Osteocyte (in vitro differentiated cells): ENCODE measurements at regions not wholly inside any gene's neighbourhood (a gene's known extent, or its start where the extent isn't known, plus 50 kb on each side); places are given as distances from the start of the nearest gene placed in this dataset.

Experiments
- DNase-seq: peaks from one replicate; pipeline ENCODE4 v3.0.0; 2021; ENCODE audit warnings: mixed read lengths; ENCODE audit not compliant: unreplicated experiment; ENCODE audit errors: extremely low spot score
- H3K27ac Mint-ChIP-seq: one replicate; pipeline ENCODE4 v1.8.0; 2021; ENCODE audit warnings: mild to moderate bottlenecking, mixed read lengths; ENCODE audit not compliant: unreplicated experiment
- H3K27me3 Mint-ChIP-seq: one replicate; pipeline ENCODE4 v1.8.0; 2021; ENCODE audit warnings: mixed read lengths; ENCODE audit not compliant: unreplicated experiment
- H3K36me3 Mint-ChIP-seq: one replicate; pipeline ENCODE4 v1.8.0; 2021; ENCODE audit warnings: mixed read lengths; ENCODE audit not compliant: unreplicated experiment
- H3K4me1 Mint-ChIP-seq: one replicate; pipeline ENCODE4 v1.8.0; 2021; ENCODE audit warnings: mixed read lengths; ENCODE audit not compliant: unreplicated experiment
- H3K4me3 Mint-ChIP-seq: one replicate; pipeline ENCODE4 v1.8.0; 2021; ENCODE audit warnings: mild to moderate bottlenecking, moderate library complexity, mixed read lengths; ENCODE audit not compliant: unreplicated experiment
- H3K9me3 Mint-ChIP-seq: one replicate; pipeline ENCODE4 v1.8.0; 2021; ENCODE audit warnings: mixed read lengths; ENCODE audit not compliant: unreplicated experiment
- TF ChIP-seq, protein P1 (sequence below): fragments of 200-600 bp; sonication (generic); IDR thresholded peaks from 2 replicates; pipeline ENCODE4 v1.5.0; 2021; ENCODE audit warnings: antibody characterized with exemption, mild to moderate bottlenecking, moderate library complexity

DNA sequence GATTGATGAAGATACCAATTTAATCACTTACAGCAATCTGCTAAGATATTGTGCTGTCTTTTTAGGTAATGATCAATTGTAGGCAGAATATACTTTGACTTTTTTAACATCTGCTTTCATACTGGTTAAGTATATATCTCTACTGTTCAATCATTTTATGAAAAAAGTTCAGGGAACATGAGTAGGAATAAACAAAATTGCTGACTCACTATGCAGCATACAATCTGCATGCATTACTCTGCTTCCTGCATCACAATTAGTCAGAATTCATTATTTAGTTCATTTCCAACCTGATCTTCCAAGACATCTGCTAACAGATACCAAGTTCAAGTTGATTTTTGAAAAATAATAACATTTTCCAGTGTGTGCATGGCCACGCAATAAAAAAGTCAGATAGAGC lies 1430.4 kb upstream of the LRRTM1 start:
- H3K4me3 Mint-ChIP-seq = no peak overlapping the region
- peaks cover 24% of the 10 kb centered on the region for H3K9me3 Mint-ChIP-seq
- no peaks in the 10 kb centered on the region for H3K36me3 Mint-ChIP-seq
- H3K27me3 Mint-ChIP-seq = no peaks in the 10 kb centered on the region
- H3K4me1 Mint-ChIP-seq = no peaks in the 10 kb centered on the region
- no peak for DNase-seq
- H3K27ac Mint-ChIP-seq = no peak overlapping the region
- TF ChIP-seq, protein P1, sequence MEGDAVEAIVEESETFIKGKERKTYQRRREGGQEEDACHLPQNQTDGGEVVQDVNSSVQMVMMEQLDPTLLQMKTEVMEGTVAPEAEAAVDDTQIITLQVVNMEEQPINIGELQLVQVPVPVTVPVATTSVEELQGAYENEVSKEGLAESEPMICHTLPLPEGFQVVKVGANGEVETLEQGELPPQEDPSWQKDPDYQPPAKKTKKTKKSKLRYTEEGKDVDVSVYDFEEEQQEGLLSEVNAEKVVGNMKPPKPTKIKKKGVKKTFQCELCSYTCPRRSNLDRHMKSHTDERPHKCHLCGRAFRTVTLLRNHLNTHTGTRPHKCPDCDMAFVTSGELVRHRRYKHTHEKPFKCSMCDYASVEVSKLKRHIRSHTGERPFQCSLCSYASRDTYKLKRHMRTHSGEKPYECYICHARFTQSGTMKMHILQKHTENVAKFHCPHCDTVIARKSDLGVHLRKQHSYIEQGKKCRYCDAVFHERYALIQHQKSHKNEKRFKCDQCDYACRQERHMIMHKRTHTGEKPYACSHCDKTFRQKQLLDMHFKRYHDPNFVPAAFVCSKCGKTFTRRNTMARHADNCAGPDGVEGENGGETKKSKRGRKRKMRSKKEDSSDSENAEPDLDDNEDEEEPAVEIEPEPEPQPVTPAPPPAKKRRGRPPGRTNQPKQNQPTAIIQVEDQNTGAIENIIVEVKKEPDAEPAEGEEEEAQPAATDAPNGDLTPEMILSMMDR = no peak

DNA sequence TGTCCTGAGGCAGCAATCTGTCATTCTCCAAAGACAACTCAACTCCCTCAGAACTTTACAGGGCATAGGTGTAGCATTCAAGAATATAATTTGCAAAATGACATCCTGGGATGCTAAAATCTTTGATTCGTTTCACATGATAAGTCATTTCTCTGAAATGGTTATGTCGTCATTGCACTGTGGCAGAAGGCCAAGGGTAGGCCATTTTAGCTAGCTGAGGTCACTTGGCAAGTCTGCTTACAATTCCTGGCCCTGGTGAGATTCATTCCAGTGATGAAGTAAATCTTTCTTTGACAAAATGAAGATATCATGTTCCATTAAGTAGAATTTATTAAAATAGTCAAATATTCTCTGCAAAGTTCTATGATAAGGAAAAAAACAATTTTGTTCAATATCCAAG lies 1410.3 kb upstream of the LRRTM1 start:
- H3K4me1 Mint-ChIP-seq = no peaks in the 10 kb centered on the region
- TF ChIP-seq, protein P1 = no peak
- no peaks in the 10 kb centered on the region for H3K36me3 Mint-ChIP-seq
- no peak overlapping the region for H3K4me3 Mint-ChIP-seq
- no peak for DNase-seq
- peaks cover 35% of the 10 kb centered on the region for H3K9me3 Mint-ChIP-seq
- H3K27me3 Mint-ChIP-seq = no peaks in the 10 kb centered on the region
- H3K27ac Mint-ChIP-seq = no peak overlapping the region

DNA sequence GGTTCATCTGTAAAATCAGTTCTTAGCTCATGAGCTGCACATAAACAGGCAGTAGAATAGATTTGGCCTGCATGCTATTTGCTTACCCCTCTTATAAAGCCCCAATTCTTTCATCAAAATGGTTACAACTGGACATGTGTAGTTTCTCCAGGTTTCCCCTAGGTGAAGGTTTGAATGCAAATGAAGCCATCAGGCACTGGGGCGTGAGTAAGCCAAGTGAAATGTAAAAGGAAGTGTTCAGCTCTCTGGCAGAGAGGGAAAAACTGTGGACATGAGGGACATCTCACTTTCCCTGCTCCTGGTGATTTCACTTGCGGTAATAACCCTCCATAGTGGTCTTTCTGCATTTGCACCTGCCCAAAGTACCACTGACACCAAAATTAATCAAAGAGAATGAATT lies 1402.3 kb upstream of the LRRTM1 start:
- H3K36me3 Mint-ChIP-seq = no peaks in the 10 kb centered on the region
- H3K4me1 Mint-ChIP-seq = no peaks in the 10 kb centered on the region
- no peak overlapping the region for H3K4me3 Mint-ChIP-seq
- no peak for DNase-seq
- H3K9me3 Mint-ChIP-seq = peaks cover 13% of the 10 kb centered on the region
- TF ChIP-seq, protein P1 = no peak
- no peaks in the 10 kb centered on the region for H3K27me3 Mint-ChIP-seq
- H3K27ac Mint-ChIP-seq = no peak overlapping the region

DNA sequence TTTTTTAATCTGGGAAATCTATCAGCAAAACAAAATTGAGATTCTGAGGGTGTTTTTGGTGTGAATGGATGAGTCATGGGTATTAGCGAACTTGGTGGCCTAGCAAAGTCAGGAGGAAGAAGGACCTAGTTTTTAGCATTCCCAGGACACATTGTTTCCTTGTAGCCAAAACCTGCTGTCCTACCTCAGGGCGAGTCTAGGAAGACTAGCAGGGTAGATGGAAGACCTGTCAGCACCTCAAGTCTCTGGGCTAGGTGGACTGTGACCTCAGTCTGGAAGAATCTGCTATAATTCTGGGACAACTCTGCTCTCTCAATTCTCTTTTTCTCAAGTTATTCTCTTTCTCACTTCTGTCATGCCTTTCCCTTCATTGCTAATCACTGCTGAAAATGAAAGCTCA lies 1399.3 kb upstream of the LRRTM1 start:
- H3K27ac Mint-ChIP-seq = no peak overlapping the region

DNA sequence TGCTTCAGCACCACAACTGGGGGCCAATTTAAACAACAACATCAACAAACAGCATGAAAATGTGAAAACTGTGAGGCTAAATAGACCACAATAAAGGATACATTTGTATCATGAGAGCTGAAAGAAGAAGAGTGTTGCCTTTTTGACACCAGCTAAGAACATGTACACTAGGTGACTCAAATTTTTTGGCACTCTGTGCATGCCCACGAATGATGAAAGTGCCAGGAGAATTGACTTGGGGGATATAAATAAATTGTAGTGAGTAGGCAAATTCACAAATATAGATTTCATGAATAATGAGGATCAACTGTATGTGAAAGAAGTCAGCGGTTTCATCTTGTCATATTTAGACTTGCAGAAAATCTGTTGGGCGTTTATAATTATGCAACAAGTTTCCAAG lies 1388.0 kb upstream of the LRRTM1 start:
- Mint-ChIP-seq H3K4me1 (no peaks in the 10 kb centered on the region), H3K4me3 (no peak overlapping the region), H3K27ac (no peak overlapping the region), H3K27me3 (no peaks in the 10 kb centered on the region), H3K36me3 (no peaks in the 10 kb centered on the region), H3K9me3 (peaks cover 18% of the 10 kb centered on the region)
- TF ChIP-seq, protein P1 = no peak
- DNase-seq = no peak

More for the DNA sequence above, 1399.3 kb upstream of the LRRTM1 start:
- peaks cover 4% of the 10 kb centered on the region for H3K9me3 Mint-ChIP-seq
- H3K4me3 Mint-ChIP-seq = no peak overlapping the region
- TF ChIP-seq, protein P1 = no peak
- H3K36me3 Mint-ChIP-seq = no peaks in the 10 kb centered on the region
- H3K4me1 Mint-ChIP-seq = no peaks in the 10 kb centered on the region
- DNase-seq = no peak
- no peaks in the 10 kb centered on the region for H3K27me3 Mint-ChIP-seq
